A204.1 (cell line): ENCODE measurements at regions not wholly inside any gene's neighbourhood (a gene's known extent, or its start where the extent isn't known, plus 50 kb on each side); places are given as distances from the start of the nearest gene placed in this dataset.
A peak's percentile ranks its signal among the peaks of the same experiment; 100 is the strongest.

Experiments used
- FAIRE-seq: peaks from 2 replicates; lab custom pipeline; 2012; peaks lifted over from hg19 to GRCh38; lab: Jason Lieb, UNC

DNA sequence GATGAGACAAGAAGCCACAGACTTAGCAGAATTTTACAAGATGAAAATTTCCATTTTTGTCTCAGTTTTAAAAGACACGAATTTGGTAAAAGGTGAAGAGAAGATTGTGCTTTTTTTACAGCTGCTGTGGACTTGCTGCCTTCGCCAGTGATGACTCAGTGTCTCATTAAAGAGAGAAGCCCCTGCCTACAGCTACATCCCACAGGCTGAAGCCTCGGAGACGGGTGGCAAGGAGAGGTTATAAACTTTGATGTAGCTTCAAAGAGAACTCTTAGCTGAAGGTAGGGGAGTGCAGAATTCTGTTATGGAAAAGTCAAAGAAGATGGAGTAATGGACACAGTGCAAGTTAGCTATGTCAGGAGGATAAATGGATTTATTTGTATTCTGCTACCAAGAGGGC is 683.4 kb upstream of the ARGLU1 start:
- no peak for FAIRE-seq

DNA sequence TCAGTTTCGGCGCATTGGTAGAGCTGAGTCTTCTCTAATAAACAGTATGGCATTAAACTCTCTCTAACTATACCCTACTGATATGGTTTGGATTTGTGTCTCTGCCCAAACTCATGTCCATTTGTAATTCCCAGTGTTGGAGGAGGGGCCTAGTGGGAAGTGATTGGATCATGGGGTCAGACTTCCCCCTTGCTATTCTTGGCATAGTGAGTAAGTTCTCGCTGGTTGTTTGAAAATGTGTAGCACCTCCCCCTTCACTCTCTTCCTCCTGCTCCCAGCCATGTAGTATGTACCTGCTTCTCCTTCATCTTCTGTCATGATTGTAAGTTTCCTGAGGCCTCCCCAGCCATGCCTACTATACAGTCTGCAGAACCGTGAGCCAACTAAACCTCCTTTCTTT is 682.7 kb upstream of the ARGLU1 start:
- FAIRE-seq = no peak

DNA sequence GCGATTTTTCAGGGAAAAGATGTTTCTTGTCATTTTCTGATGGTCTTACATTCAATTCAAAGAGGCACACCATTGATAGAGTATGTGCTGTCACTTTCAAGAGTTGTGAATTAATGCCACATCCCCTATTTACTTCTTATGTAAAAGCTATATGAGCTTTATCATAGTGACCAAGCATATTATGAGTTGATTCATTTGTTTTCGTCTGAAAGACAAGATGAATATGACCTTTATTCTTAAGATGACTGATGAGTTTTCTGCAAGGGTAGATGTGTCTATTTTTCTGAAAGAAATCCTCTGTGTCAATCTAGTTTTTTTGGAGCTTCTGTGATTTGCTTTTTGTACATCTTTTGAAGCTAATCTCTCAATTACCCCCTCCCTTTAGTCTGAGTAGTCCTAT is 676.3 kb upstream of the ARGLU1 start:
- FAIRE-seq = no peak

DNA sequence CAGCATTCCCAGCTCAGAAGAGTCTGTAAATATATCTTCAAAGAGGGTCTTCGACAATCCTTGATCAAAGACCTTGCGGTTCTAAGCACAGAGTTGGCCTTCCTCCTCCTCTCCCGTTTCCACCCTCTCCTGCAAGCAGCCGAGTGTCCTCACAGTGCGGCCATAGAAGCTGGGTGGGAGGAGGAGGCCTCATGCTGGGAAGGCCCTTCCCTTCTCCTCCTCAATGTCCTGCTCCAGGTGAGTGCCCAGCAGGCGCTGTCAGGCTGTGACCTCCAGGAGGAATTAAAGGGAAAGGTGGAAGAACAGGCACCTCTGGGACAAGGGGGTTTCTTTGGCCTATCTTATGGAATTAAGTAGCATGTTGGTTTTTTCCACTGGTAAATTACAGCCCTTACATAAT is 674.2 kb upstream of the ARGLU1 start:
- FAIRE-seq = no peak

DNA sequence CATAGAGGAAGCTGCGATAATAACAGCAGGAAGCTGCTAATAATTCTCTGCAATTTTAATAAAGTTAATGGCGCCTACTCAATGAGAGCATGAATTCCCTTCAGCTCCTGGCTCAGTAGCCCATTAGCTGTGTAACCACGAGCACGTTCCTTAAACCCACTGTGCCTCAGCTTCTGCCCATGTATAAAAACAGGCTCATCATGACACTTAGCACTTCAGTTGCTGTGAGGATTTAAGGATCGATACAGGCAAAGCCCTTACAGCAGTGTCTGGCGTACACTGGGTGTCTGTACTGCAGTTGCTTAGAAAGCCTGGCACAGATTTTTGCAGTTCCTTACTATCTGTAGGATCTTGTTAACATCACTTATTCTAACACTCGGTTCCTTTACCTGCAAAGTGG is 673.4 kb upstream of the ARGLU1 start:
- no peak for FAIRE-seq

DNA sequence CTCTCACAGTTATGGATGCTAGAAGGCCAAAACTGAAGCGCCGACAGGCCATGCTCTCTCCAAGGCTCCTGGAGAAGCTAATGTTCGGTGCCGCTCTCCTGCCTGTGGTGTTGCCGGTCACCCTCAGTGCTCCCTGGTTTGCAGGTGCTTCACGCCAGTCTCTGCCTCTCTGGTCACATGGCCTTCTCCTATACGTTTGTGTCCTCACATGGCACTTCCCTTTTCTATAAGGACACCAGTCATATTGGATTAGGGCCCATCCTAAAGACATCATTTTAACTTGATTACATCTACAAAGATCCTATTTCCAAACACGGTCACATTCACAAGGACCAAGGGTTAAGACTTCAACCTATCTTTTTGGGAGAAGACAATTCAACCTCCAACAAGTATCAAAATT is 671.3 kb upstream of the ARGLU1 start:
- no peak for FAIRE-seq

DNA sequence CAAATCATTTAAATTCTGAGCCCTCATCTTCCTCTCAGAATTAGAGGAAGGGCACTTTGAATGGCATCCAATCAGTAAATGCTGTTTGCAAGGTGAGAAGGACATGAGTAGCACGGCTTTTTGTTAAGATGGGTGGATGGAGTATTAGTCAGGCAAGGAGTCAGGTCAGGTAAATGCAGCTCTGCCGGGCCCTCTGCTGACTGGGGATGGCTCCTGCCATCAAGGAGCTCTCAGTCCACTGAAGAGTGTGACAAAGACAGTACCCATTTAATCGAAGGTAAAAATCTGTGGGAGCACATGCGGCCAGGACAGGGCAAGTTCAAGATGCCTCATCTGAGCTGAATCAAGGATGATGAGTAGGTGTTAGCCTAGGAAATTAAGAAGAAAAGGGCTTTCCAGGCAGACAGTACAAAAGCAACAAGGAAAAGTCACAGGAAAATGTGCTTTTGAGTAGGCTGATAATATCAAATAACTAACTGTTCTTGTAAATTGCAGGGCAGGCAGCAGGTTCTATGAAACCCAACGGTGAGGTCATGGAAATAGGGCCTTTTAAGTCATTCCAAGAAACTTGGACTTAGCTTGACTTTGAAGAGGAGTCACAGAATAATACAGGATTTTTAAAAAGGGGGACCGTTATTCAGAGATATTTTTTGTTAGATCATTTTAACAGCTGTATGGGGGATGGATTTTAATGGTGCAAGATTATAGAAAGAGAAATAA is 670.5 kb upstream of the ARGLU1 start:
- FAIRE-seq = no peak

DNA sequence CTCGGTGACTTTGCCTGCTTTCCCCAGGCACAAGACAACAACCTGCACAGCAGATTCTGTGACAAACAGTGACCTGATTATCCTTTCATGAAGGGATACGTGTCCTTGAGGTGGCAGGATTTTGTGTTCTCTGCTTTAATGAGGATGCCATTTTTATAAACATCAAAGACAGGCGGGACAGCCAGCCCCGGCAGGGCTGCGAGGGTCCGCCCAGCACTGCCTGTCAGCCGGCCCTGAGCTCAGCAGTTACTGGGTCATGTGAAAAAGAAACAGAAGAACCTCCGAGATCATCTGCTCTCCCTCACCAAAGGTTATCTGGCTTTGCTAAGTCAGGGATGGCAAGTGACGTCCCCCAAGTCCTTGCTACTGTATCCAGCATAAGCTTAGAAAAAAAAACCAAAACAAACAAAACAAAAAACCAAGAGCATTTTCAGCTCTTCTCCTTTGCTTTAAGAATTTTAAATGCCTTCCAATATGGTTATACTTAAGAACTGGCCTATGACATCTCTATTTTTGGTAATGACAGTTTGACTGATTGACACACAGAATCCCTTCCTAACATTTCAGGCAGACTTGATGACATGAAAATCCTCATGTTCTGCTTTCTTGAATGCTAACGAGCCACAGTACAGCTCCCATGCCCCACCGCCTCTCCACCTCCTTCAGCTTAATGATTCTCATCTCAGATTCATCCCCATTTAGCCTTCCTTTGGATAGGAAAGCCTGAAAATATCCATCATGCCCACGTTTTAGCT is 666.6 kb upstream of the ARGLU1 start:
- no peak for FAIRE-seq

DNA sequence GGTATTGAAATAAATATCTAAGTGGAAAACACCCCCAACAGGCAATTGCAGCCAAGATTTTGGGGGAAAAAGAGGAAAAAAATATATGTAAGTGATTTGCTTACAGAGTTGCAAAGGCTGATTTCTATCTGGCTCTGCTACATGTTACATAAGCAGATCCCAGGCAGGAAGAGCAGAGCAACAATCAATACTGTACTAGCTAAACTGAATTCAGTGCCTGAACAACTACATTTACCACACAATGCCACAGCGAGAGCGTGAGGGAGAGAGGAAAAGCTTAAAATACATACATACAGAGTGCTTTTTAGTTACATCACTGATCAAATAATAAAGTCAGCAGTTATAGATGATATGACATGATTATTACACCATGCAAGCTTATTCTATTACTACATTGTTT is 665.6 kb upstream of the ARGLU1 start:
- no peak for FAIRE-seq

DNA sequence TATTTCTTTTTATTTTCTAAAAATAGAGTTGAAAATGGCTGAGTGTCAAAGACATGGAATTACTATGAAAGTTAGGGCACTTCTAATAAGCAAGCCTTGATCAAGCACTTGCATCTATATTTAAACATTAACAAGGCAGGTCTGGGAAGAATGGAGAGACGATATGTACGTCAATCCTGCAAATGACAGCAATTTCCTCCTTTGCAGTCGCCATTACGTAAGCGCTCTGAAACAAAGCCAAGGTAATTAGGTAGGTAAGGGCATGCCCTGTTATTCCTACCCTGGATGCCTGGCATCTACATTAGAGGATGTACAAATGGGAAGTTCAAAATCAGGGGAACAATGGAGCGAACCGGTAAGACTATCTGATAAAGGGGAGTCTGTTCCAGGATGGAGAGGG is 664.0 kb upstream of the ARGLU1 start:
- FAIRE-seq = no peak

DNA sequence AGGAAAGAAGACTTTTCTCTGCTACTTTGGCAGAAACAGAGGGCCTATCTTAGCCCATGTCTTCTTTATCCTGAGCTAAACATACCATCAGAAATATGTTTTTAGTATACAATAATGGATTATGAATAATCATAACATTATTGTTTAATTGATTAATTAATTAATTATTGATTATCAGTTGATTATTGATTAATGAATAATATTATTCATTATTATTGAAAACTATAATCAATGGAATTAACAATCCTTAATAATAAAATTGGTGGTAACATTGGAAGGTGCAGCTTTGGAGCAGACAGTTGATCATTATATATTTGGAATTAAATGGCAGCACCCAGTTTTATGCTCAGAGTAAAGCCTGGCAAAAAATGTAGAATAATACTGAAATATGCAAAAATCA is 655.9 kb upstream of the ARGLU1 start:
- FAIRE-seq = peak; percentile 43

DNA sequence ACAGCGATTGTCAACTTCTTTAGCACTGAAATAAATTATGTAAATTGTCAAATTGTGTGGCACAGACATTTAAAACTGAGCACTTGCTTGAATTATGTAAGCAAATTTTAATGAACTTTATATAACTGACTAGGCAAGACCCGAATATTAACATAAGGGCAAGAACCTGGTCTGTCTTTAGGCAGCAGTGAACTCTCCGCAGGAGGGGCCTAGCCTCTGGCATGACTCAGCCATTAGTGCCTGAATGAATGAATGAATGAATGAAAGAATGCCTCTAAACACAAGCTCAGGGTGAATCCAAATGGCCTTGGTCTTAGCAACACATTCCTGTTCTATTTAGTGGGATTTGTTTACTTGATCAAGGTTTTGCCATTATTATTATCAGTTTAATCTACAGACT is 654.7 kb upstream of the ARGLU1 start:
- FAIRE-seq = no peak

DNA sequence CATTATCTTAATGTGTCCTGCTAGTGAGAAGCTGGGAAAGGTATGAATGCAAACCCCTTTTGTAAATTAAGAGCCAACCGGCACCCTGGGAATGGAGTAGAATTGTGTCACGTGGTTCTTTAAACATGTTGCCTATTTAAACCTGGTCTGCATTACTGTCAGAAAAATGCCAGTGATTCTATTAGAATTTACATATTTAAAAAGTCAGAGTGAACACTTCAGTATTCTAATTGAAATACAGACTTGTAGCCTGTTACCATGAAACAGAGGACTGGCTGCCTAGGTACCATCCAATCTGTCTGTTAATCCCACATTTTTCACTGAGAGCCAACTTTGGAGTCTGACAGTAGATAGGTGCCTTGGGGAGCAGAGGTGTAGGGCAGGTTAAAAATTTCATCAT is 652.3 kb upstream of the ARGLU1 start:
- FAIRE-seq = no peak

DNA sequence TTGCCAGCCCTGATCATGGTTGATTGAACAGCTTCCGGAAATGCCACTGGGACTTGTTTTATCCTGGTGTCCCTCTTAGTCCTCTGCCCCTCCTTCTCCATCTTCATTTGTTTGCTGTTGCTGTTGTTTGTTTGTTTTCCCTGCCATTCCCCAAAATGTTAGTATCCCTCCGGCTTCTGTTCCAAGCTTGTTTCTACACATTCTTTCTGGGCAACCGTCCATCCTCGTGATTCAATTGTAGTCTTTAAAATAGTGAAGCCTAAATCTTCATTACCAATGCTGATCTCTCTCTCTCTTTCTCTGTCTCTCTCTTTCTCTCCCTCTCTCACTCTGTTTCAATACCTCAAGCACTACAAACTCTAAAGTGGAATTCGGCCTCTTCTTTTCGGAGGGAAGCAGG is 649.3 kb upstream of the ARGLU1 start:
- no peak for FAIRE-seq

DNA sequence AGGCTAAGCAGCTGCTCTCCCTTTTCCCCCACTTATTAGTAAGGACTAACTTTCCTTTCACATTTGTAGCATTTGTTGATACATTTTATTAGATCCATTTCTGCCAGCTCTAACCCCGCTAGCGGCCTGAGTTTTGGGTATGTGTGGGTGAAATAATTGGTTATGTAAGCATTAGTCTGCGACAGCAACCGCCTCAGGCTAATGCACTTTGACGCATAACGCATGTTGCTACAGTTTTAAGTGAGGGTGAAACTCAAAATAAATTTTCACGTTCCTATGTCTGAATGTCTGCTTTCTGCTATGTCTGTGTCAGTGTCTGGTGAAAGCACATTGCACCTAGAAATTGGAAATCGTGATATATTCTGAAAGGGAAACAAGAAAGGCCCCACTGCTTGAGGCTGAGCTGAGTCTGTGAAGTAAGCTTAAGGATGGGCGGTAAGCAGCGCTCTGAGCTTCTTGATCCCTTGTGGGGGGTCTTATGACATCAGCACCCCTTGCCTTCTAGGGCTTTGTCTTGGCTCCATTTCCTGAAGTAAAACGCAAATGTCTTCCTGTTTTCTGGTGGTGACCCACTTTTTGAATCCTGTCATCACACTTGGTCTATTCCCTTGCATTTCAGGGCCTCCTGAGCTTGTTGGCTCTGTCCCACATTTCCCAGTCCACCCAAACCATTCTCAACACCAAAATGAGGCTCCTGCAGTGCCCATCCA is 648.3 kb upstream of the ARGLU1 start:
- FAIRE-seq = no peak

DNA sequence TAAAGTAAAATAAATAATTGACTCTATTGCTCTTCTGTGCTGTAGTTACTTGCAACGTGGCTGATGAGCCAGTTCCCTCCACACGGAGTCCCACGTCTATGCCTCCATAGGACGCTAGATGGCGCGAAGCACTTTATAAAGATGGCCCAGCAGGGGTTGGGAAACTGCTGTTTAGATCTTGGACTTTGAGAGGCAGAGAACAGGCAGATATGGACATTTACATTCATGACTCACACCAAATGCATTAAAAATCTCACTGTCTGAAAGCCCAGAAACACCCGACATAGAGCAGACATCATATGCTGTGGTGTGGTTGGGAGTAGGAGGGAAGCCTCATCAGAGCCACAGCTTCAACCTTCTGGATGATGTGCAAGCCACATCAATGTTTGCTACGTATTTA is 643.1 kb upstream of the ARGLU1 start:
- peak; percentile 89 for FAIRE-seq

DNA sequence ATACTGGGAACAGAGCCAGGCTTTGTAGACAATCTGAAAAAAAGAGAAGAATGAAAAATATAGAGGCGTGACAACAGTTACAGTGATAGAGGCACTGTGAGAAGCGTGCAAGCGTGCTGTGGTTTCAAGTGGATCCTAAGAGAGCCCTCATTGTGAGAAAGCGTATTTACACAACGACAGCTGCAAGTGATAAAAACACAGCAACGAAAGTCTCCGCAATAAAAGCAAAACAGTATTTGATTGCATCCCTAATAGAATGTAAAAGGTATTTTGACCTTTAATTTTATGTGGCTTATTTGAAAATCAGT is 642.7 kb upstream of the ARGLU1 start:
- no peak for FAIRE-seq

DNA sequence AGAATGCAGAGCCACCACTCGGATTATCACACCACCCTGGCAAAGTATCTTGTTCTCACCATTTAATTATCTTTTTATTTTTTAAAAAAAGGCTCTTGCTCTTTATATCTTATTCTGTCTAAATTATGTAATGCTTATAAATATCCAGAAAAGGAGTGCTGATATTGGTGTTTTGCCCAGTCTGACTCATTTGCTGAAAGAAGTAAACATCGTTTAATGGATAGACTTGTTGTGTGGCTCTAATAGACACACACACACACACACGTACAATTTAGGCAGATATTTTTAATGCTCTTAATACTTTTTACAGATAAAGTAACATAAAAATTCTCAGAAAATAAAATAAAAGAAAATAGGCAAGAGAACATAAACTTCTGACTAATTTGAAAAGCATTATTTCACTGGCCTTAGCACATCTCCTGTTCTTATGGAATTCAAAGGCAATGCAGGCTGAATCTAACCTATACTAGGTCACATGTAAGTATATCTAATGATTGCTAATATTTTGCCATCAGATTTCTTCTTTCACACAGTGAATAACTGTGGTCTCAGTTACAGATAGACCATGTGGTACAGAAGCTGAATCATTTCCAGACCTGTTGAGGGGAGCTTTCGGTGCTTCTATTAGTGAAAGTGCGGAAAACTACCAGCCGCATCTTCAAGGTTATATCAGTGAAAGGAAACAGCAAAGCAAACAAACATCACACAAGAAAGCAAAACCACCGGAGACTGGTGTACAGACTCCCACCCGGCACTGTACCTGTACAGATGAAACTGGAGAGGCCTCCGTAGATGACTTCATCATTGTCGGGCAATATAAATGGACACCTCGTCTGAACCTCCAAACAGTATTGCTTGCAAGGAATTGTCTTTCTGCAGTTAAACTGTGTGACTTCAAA is 642.1 kb upstream of the ARGLU1 start:
- no peak for FAIRE-seq

DNA sequence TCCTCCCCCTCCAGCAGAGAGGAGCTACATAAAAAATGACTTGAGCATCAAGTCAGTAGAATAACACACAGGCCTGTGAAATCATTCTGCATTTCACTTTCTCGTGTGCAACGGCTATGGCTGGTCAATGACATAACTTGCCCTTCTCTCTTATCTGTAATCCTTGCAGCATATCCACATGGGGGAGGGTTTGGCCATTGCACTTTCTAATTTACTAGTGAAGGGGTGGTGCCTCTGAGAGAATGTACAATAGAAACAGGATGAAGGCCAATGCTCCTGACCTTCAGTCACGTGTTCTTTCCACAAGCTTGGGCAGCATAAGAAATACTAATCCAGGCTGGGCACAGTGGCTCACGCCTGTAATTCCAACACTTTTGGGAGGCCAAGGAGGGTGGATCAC is 641.0 kb upstream of the ARGLU1 start:
- no peak for FAIRE-seq

DNA sequence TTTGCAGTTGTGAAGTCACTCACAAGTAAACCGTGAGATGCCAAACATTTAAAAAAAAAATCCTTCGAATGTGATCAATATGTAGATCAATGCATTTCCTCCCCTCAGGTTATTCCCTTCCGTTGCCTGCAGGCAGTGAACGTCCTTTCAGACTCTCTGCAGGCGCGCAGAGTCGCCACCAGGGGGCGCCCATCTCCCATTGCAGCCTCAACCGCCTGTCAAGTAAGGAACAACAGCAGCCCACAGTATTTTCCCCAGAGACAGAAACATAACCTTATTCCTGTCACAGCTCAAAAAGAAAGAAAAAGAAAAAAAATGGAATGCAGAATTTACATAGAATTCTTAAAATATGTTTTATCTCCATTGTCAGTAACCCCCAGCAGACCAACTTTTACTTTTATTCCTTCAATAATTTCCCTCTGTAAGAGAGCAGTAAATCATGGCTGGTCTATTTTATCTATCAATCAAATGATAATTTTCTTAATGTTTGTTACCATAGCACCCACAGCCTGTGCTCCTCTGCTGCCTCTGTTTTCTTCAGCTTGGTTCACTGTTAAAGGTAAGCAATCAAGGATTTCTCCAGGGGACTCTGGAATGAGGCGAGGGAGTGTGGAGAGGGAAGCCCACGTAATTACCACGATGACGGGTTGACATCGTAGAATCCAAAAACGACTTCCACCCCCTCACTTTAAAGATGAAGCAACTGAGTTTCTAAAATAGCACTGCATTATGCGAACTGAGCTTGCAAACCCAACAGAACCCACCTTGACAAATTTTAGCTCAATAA is 637.6 kb upstream of the ARGLU1 start:
- peak; percentile 44 for FAIRE-seq

DNA sequence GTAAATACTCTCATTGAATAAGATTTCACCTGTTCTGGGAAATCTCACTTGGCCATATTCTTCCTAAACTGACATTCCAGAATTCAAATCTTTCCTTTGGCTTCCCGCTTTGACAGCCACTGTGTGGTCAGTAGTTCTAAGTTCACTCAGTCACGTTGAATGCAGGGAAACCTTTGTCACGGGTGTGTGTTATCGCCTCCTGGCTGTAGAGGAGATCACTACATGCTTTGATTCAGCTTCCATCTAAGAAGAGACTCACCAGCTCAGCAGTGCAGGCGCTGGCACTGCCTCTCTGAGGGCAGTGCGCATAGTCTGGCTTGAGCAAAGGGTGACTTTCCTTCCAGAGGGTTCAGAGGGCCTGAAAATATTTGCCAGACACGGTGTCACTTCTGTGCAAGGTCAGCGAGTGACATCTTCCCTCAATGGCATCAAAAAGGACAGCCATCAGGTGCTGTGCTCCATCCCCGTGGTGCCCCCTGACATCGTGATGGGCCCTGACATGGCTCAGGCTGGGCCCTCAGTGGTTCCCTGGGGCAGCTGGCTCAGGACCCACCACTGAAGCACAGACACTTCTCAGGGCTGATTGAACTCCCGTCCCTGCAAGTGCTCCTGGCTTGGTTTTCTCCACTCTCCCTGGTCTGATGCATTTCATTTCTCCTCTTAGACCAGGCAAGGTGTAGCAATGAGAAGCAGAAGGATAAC is 635.4 kb upstream of the ARGLU1 start:
- FAIRE-seq = no peak
